Heart left ventricle (tissue), 16 donors: ENCODE measurements at regions not wholly inside any gene's neighbourhood (a gene's known extent, or its start where the extent isn't known, plus 50 kb on each side); places are given as distances from the start of the nearest gene placed in this dataset.
A peak's percentile ranks its signal among the peaks of the same experiment; 100 is the strongest.

Source experiments
- ATAC-seq, 4 donors: fragments of 200-7000 bp; cut with Tn5 transposase; one replicate each; pipeline ENCODE4 v1.9.1; 2020 to 2022; ENCODE audit warnings: moderate library complexity in 4 of 4, mild to moderate bottlenecking in 3 of 4, moderate number of reproducible peaks in 1 of 4
- DNase-seq, 5 donors: peaks; one replicate each; pipeline ENCODE4 v3.0.0-alpha.2; 2020
- H3K27ac ChIP-seq, 12 donors: fragments of 200-600 bp; sonication (generic) in 4 of 12; one replicate each; pipeline versions ENCODE4 v1.5.0 to v1.8.0; 2016 to 2022; ENCODE audit warnings: mild to moderate bottlenecking in 2 of 12
- H3K27me3 ChIP-seq, 9 donors: fragments of 200-600 bp; sonication (generic) in 2 of 9; one replicate each; pipeline versions ENCODE4 v1.5.1 to v1.8.0; 2016 to 2022; ENCODE audit warnings: mild to moderate bottlenecking in 3 of 9
- H3K36me3 ChIP-seq, 9 donors: fragments of 200-600 bp; sonication (generic) in 2 of 9; one replicate each; pipeline versions ENCODE4 v1.5.0 to v1.8.0; 2018 to 2022; ENCODE audit warnings: mild to moderate bottlenecking in 2 of 9
- H3K4me1 ChIP-seq, 12 donors: fragments of 200-600 bp; sonication (generic) in 4 of 12; one replicate each; pipeline versions ENCODE4 v1.5.0 to v1.8.0; 2016 to 2022; ENCODE audit warnings: mild to moderate bottlenecking in 3 of 12
- H3K4me3 ChIP-seq, 12 donors: fragments of 200-600 bp; sonication (generic) in 4 of 12; one replicate each; pipeline versions ENCODE4 v1.5.0 to v1.8.0; 2017 to 2022; ENCODE audit warnings: mild to moderate bottlenecking in 9 of 12, moderate library complexity in 4 of 12
- H3K9me3 ChIP-seq, 12 donors: fragments of 200-600 bp; sonication (generic) in 4 of 12; one replicate each; pipeline versions ENCODE4 v1.5.0 to v1.8.0; 2016 to 2022; ENCODE audit warnings: mild to moderate bottlenecking in 1 of 12
- CTCF ChIP-seq, 12 donors: fragments of 200-600 bp; sonication (generic) in 4 of 12; IDR thresholded peaks; one replicate each; pipeline versions ENCODE4 v1.5.0 to v1.8.0; 2018 to 2022; ENCODE audit warnings: antibody characterized with exemption in 12 of 12, mild to moderate bottlenecking in 5 of 12
- POLR2A ChIP-seq, 2 donors: fragments of 450-650 bp; IDR thresholded peaks; one replicate each; pipeline ENCODE4 v1.6.1; 2017; ENCODE audit warnings: antibody characterized with exemption in 2 of 2, mild to moderate bottlenecking in 2 of 2, moderate library complexity in 2 of 2
- WGBS, 4 donors: extraction: QIAGEN DNeasy Blood & Tissue Kit in 2 of 4; methylation state at CpG; one replicate each; pipeline versions ENCODE4 v1.1.5 to v1.1.7; 2013 to 2018; 5-methylcytosine and 5-hydroxymethylcytosine counted together
- intact Hi-C, 10 donors: fragments of 100-400 bp; cut with DNase I; formaldehyde crosslinking; loops; one replicate each; pipeline versions ENCODE4 v1.11.1 to v1.14.2; 2022
- donor health status: ischemic (EF 13 %, LVEDD 7.1; RV severe dilation, severe dysfunction).
- donor health status: healthy with polysubstance abuse.
- donor health status: DM: no; HTN: yes; CAD: no.
- donor health status: DM: no; HTN: no; CAD: no.
- donor health status: ischemic (EF 25% LVEDD 6.9; RV normal size, moderate dysfunction).
- donor health status: ischemic (EF 25% LVEDD 5.7; RV mildly dilated, moderate dysfunction).
- donor health status: healthy.
- donor health status: DM: yes; HTN: yes; CAD: no.
- donor health status: ischemic (EF 35%, LVEDD 5.7; RV mildly dilated, moderate dysfunction).
- donor health status: nonischemic (EF 11% LVEDD 7.7; RV severe dilation, severe dysfunction).
- donor health status: DM: yes; HTN: yes; CAD: no.
- donor health status: PGD.
- donor health status: ischemic (EF 29% LVEDD 5.4; RV normal size, mild dysfunction).
- donor health status: nonischemic (EF 23%, LVEDD 6.1; RV moderate dilation, normal function).

GRCh38 chr11:42329929-42330565 lies 870.6 kb upstream of the LRRC4C start:
- WGBS, 4 donors, result 50 to 57% (median 55%) methylated on average over 5 of the region's 5 CpGs
- Histone ChIP-seq H3K36me3 (no peaks in the 10 kb centered on the region), H3K27ac (no peak overlapping the region), H3K4me1 (no peaks in the 10 kb centered on the region), H3K27me3 (no peaks in the 10 kb centered on the region), H3K4me3 (no peak overlapping the region), H3K9me3 (peaks cover 0 to 9% (median 0%) of the 10 kb centered on the region in 12 donors)
- no peak for ATAC-seq
- no peak for TF ChIP-seq POLR2A (IDR thresholded peaks at IDR 0.05)
- DNase-seq, result no peak
- intact Hi-C loops, result no loop called here

- DNase-seq (no peak), ATAC-seq (no peak)
- Histone ChIP-seq H3K4me3 (no peak overlapping the region), H3K36me3 (no peaks in the 10 kb centered on the region), H3K9me3 (peaks cover 0 to 10% (median 0%) of the 10 kb centered on the region in 12 donors), H3K4me1 (no peaks in the 10 kb centered on the region), H3K27me3 (no peaks in the 10 kb centered on the region), H3K27ac (no peak overlapping the region)
- WGBS, 4 donors, result 71 to 77% (median 75%) methylated on average over 4 of the region's 4 CpGs
- intact Hi-C loops, result no loop called here
- TF ChIP-seq CTCF (IDR thresholded peaks at IDR 0.05) (no peak), POLR2A (IDR thresholded peaks at IDR 0.05) (no peak)
Measured at GRCh38 chr11:42337786-42338455, 878.5 kb upstream of the LRRC4C start.

GRCh38 chr11:42344204-42344792 lies 884.8 kb upstream of the LRRC4C start:
- no peak for TF ChIP-seq CTCF (IDR thresholded peaks at IDR 0.05)
- no peak for TF ChIP-seq POLR2A (IDR thresholded peaks at IDR 0.05)
- peak in 1 of 5 donors; percentile 61 for DNase-seq
- intact Hi-C loops, result no loop called here
- H3K4me1 ChIP-seq, result no peaks in the 10 kb centered on the region
- 83 to 96% (median 93%) methylated on average over 6 to 25 of the region's 25 CpGs for WGBS, 4 donors
- no peaks in the 10 kb centered on the region for H3K36me3 ChIP-seq
- peaks cover 0 to 9% (median 0%) of the 10 kb centered on the region in 12 donors for H3K9me3 ChIP-seq
- peak in 1 of 4 donors; percentile 50 for ATAC-seq
- no peak overlapping the region for H3K4me3 ChIP-seq
- H3K27me3 ChIP-seq, result no peaks in the 10 kb centered on the region
- H3K27ac ChIP-seq, result no peak overlapping the region

- intact Hi-C loops, result no loop called here
- H3K4me1 ChIP-seq, result no peaks in the 10 kb centered on the region
- ATAC-seq, result no peak
- DNase-seq, result no peak
- H3K36me3 ChIP-seq, result no peaks in the 10 kb centered on the region
- no peaks in the 10 kb centered on the region for H3K27me3 ChIP-seq
- no peaks in the 10 kb centered on the region for H3K9me3 ChIP-seq
- no peak for TF ChIP-seq POLR2A (IDR thresholded peaks at IDR 0.05)
- no peak overlapping the region for H3K4me3 ChIP-seq
- H3K27ac ChIP-seq, result no peak overlapping the region
Measured at GRCh38 chr11:42345933-42346332, 886.5 kb upstream of the LRRC4C start.

DNA sequence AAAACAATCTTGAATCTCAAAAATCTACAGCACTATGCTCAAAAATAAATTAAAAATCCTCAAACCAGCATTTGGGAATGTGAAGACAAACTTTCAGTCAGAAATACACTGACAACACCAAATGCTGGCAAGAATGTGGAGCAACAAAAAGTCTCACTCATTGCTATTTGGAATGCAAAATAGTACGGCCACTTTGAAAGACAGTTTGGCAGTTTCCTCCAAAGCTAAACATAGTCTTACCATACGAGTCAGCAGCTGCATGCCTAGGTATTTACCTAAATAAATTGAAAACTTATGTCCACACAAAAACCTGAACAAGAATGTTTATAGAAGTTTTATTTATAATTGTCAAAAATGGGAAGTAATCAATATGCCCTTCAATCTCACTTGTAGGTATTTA lies 904.2 kb upstream of the LRRC4C start:
- intact Hi-C loops, result loop anchor here in 1 of 10 donors (10.0 kb wide), 1 partner anchor 59 kb away; no protein-coding TSS in a partner anchor
- no peaks in the 10 kb centered on the region for H3K36me3 ChIP-seq
- no peak for DNase-seq
- WGBS, 4 donors, result 29 to 45% (median 32%) methylated on average over 2 of the region's 2 CpGs
- no peak for ATAC-seq
- H3K27ac ChIP-seq, result no peak overlapping the region
- TF ChIP-seq CTCF (IDR thresholded peaks at IDR 0.05), result no peak
- TF ChIP-seq POLR2A (IDR thresholded peaks at IDR 0.05), result no peak
- H3K4me1 ChIP-seq, result no peaks in the 10 kb centered on the region
- H3K27me3 ChIP-seq, result no peaks in the 10 kb centered on the region
- H3K9me3 ChIP-seq, result no peaks in the 10 kb centered on the region
- no peak overlapping the region for H3K4me3 ChIP-seq
